Fibroblast of the aortic adventitia (primary cell): ENCODE measurements at regions not wholly inside any gene's neighbourhood (a gene's known extent, or its start where the extent isn't known, plus 50 kb on each side); places are given as distances from the start of the nearest gene placed in this dataset.
A peak's percentile ranks its signal among the peaks of the same experiment; 100 is the strongest.

Experiments used
- DNase-seq: peaks from one replicate; pipeline ENCODE4 v3.0.0-alpha.2; 2010; ENCODE audit warnings: low read depth
- H3K4me3 ChIP-seq: 2 replicates; pipeline ENCODE4 v1.5.1; 2011; ENCODE audit warnings: low read depth, mild to moderate bottlenecking, control low read depth, low read length, moderate library complexity
- CTCF ChIP-seq: IDR thresholded peaks from 2 replicates; pipeline ENCODE4 v1.5.1; 2011; ENCODE audit warnings: mild to moderate bottlenecking, low read length, control low read depth, inconsistent platforms; ENCODE audit not compliant: insufficient read depth

GRCh38 chr5:58188262-58188651 is 271.6 kb downstream of the PLK2 start:
- H3K4me3 ChIP-seq = no peak overlapping the region
- peak; percentile 86 for DNase-seq
- TF ChIP-seq CTCF = peak; percentile 15

- no peak overlapping the region for H3K4me3 ChIP-seq
- no peak for TF ChIP-seq CTCF
- no peak for DNase-seq
Measured at GRCh38 chr5:58187432-58188261, 272.2 kb downstream of the PLK2 start.

DNA sequence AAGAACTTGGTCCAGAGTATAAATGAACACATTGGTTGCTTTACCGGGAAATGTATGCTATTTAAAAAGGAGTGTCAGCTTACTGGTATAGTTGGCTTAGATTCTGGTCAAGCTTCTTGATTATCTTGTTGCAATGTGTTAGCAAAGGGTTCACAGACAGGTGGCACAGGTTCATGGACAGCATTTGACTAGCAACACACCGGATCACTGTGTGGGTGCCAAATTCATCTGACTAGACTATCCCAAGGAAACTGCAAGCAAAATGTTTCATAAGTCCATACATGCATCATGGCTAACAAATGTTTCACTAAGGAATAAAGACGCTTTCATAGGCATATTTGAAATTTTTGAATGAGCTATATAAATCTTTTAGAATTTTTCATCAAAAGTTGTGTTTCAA is 274.1 kb downstream of the PLK2 start:
- no peak for DNase-seq
- no peak for TF ChIP-seq CTCF

GRCh38 chr5:58185397-58185796 is 274.5 kb downstream of the PLK2 start:
- no peak for DNase-seq
- H3K4me3 ChIP-seq = no peak overlapping the region
- no peak for TF ChIP-seq CTCF

More for the DNA sequence above, 274.1 kb downstream of the PLK2 start:
- no peak overlapping the region for H3K4me3 ChIP-seq

DNA sequence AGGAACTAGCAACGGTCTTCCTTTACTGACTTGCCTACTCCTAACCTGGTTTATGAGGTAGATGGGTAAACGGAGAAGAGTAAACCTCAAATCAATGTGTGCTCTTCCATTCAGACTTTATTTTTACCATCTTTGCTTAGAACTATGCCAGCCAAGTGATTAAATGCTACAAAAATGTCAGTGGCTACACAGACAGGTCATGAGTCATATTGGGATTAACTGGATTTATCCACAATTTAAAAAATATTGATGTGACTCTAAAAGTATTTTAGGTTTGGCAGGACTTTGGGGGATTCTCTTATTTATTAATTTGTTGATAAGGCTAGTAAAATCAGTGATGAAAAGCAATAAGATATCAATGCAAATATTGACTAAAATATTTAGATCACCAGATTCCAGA is 275.0 kb downstream of the PLK2 start:
- no peak for TF ChIP-seq CTCF
- DNase-seq = peak; percentile 30
- no peak overlapping the region for H3K4me3 ChIP-seq

GRCh38 chr5:58183786-58184085 is 276.1 kb downstream of the PLK2 start:
- DNase-seq = no peak
- TF ChIP-seq CTCF = no peak
- no peak overlapping the region for H3K4me3 ChIP-seq
